ENCODE measurements at regions not wholly inside any gene's neighbourhood (a gene's known extent, or its start where the extent isn't known, plus 50 kb on each side); places are given as distances from the start of the nearest gene placed in this dataset.

DNA sequence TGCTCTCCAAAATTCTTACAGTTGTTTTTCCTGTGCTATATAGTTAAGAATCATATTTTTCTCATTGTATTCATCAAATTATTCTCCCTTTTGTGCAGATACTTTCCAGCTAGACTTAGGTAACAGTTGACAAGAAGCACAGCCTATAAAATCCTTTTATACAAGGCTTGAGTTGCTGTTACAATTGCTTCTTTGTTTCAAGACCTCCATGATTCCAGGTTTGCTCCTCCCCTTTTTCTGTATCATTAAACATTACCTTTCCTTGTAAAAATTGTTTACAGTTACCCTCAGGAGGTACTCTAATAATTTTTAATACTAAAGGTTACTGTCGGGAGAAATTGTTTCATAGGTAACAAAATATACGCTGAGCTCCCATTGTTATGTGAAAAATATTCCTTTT is 192.3 kb upstream of the GRID2 start:
- no peak for DNase-seq (ENCODE audit: low read depth)

DNA sequence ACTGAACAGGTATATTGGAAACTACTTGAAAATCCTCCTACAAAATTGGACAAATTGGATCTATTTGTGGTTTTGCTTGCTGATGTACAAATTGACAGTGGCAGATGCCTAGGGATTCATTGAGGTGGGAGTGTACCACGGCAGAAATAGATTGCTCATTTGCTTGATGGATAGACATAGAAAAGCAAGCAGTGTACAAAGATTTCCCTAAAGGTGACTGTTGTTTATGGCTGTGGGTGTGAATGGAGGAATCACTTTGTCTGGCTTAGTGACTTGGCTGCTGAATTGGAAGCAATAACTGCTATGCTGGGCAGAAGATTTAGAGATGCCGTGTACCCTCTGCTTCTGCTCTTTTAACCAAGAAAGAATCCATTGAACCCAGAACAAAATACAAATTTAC is 191.0 kb upstream of the GRID2 start:
- no peak for DNase-seq (ENCODE audit: low read depth)

DNA sequence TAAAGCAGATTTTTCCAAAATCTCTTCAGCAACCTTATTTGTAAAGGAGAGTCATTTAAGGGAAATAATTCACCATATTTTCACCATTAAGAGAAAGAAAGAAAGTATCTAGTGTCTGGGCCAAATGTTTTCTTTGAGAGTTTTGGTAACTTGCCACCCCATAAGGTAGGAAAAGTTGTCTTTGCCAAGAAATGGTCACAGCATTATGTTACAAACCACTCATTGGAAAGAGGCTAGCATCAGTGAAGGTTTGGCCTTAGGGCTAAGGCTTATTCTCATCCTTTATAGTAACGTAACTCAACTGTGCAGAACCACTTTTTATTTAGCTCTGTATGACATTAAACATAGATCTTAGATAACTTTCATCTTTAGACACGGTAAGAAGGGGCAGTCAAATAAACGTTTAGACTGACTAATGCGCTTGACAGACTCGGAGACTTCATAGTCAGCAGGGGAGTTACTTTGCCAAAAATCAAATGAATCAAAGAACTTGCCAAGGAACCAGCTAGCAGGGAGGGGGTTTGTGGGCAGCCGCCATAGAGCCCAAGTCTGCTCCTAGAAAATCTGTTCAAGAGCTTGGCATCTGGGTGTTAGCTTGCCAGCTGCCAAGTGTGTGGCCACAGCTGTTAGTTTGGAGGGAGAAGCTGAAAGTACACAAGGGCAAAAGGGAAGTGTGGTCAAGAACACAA is 182.8 kb upstream of the GRID2 start:
- DNase-seq (ENCODE audit: low read depth) = peak; percentile 9

- DNase-seq (ENCODE audit: low read depth) = no peak
Measured at GRCh38 chr4:92122911-92123310, 180.9 kb upstream of the GRID2 start.

- DNase-seq (ENCODE audit: low read depth) = no peak
Measured at GRCh38 chr4:92128676-92129075, 175.1 kb upstream of the GRID2 start.

DNA sequence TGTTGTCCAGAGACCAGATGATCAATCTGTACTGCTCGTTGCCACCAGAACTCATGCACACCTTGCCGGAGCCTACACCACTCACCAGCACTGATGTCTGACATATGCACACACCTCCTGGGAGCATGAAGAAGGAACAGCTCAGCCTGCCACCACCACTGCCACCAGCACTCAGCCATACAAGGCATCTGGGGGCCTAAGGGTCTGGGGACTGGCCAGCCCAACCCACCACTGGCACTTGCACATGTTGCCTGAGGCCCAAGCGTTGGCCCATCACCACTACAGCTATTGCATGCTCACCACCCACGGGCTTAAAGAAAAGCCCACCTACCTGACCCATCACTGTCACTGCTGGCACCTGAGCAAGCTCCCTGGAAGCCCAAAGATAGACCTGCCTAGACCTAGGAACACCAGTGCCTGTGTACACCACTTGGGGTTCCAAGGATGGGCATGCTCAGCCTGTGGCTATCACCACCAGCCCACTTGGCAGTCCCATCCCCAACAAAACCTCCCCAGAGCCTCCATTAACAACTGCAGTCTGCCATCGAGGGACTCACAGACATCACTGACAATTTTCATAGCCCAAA is 174.3 kb upstream of the GRID2 start:
- no peak for DNase-seq (ENCODE audit: low read depth)

GRCh38 chr4:92136434-92136833 is 167.3 kb upstream of the GRID2 start:
- DNase-seq (ENCODE audit: low read depth) = no peak

GRCh38 chr4:92163348-92163747 is 140.4 kb upstream of the GRID2 start:
- DNase-seq (ENCODE audit: low read depth) = no peak

GRCh38 chr4:92170340-92170739 is 133.4 kb upstream of the GRID2 start:
- no peak for DNase-seq (ENCODE audit: low read depth)

- no peak for DNase-seq (ENCODE audit: low read depth)
Measured at GRCh38 chr4:92172203-92172602, 131.6 kb upstream of the GRID2 start.

DNA sequence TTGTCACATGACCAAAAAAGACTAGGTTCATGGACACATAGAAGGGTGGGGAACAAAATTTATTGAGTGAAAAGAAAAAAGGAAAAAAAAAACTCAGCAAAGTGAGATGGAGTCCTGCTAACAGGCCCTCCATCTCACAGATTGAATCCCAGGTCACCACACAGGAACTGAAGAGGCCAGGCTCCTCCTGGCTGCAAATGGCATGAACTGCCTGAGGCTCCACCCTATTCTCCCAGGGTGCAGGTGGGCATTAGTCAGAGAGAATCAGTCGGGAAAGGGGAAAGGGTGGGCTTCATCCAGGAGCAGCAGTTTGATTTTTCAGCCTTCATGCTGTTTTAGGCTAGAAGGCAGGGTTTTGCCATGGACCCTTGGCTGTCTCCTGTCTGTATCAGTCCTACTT is 128.5 kb upstream of the GRID2 start:
- DNase-seq (ENCODE audit: low read depth) = no peak

- DNase-seq (ENCODE audit: low read depth) = no peak
Measured at GRCh38 chr4:92182006-92182735, 121.6 kb upstream of the GRID2 start.

GRCh38 chr4:92182736-92183407 is 120.9 kb upstream of the GRID2 start:
- DNase-seq (ENCODE audit: low read depth) = no peak

- DNase-seq (ENCODE audit: low read depth) = no peak
Measured at GRCh38 chr4:92183825-92184224, 119.9 kb upstream of the GRID2 start.

GRCh38 chr4:92184566-92184965 is 119.2 kb upstream of the GRID2 start:
- DNase-seq (ENCODE audit: low read depth) = no peak

GRCh38 chr4:92186239-92186638 is 117.5 kb upstream of the GRID2 start:
- DNase-seq (ENCODE audit: low read depth) = no peak

GRCh38 chr4:92189146-92189545 is 114.6 kb upstream of the GRID2 start:
- no peak for DNase-seq (ENCODE audit: low read depth)

DNA sequence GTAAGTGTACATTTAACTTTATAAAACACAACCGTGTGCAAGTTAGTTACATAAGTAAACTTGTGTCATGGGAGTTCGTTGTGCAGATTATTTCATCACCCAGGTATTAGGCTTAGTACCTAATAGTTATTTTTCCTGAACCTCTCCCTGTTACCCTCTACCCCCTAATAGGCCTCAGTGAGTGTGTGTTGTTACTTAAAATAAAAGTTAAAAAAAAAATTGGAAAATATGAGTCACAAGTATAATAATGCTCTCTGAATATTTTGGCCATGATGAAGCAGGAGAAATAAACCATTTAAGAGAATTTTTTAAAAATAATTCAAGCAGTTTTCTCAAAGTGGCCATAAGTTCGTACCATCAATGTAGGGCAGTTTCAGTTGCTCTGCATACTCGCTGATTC is 105.1 kb upstream of the GRID2 start:
- peak; percentile 12 for DNase-seq (ENCODE audit: low read depth)

DNA sequence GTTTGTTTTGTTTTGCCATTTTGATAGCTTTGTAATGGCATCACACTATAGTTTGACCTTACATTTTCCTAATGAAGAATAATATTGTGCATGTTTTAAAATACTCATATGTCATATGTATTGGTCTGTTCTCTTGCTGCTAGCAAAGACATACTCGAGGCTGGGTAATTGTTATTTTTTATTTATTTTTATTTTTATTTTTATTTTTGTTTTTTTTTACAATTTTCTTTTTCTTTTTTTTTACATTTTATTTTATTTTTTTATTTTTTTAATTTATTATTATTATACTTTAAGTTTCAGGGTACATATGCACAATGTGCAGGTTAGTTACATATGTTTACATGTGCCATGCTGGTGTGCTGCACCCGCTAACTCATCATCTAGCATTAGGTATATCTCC is 104.6 kb upstream of the GRID2 start:
- no peak for DNase-seq (ENCODE audit: low read depth)

GRCh38 chr4:92210906-92211305 is 92.9 kb upstream of the GRID2 start:
- no peak for DNase-seq (ENCODE audit: low read depth)

DNA sequence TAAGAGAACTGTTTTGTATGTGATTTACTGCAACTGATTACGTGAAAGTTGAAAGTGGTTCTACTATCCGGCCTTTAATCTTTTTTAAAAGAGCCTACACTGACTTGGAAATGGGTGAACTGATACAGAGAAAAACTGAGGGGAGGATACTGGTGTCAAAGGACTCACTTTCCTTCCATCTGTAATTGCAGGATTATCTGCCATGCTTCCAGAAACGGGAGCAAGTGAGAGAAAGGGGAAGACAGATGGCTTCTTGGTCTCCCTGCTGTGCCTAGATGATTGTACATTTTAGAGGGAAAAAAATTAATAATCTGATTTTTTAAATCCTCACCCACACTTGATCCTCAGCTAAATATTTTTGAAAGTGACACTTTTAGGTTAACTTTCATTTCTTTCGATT is 88.3 kb upstream of the GRID2 start:
- no peak for DNase-seq (ENCODE audit: low read depth)

GRCh38 chr4:92231511-92231910 is 72.3 kb upstream of the GRID2 start:
- peak; percentile 14 for DNase-seq (ENCODE audit: low read depth)

DNA sequence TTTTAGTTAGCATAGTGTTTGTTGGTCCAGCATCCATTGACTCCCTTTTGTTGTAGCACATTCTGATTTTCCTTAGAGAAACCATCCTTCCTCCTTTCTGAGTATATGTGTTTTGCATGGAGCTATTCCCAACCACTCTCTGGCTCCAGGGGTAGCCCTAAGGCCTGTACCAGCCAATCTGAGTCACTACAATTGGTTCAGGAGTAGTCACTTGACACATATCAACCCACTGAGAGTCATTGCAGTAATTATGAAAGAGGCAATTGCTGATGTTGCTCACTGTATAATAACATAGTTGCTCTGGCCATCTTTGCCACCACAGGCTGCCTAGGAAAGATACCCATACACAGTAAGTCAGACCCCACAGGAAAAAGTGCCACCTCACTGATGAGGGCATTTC is 71.2 kb upstream of the GRID2 start:
- peak; percentile 23 for DNase-seq (ENCODE audit: low read depth)
